Spinal cord (tissue), 9 donors: ENCODE measurements at regions not wholly inside any gene's neighbourhood (a gene's known extent, or its start where the extent isn't known, plus 50 kb on each side); places are given as distances from the start of the nearest gene placed in this dataset.

Experiments
- DNase-seq, 6 donors: peaks; one replicate each; pipeline versions ENCODE4 v3.0.0 to v3.0.0-alpha.2; 2013 to 2015; ENCODE audit warnings: low spot score in 6 of 6, low read depth in 4 of 6
- H3K27ac ChIP-seq: one replicate; pipeline ENCODE4 v1.5.1; 2013; ENCODE audit warnings: low read depth, low read length, control low read depth
- H3K27me3 ChIP-seq: one replicate; pipeline ENCODE4 v1.6.1; 2013; ENCODE audit warnings: low read length; ENCODE audit not compliant: control insufficient read depth, insufficient read depth
- H3K36me3 ChIP-seq: one replicate; pipeline ENCODE4 v1.6.1; 2013; ENCODE audit warnings: low read length; ENCODE audit not compliant: control insufficient read depth, insufficient read depth
- H3K4me1 ChIP-seq: one replicate; pipeline ENCODE4 v1.6.1; 2013; ENCODE audit warnings: low read length; ENCODE audit not compliant: control insufficient read depth, insufficient read depth
- H3K4me3 ChIP-seq: one replicate; pipeline ENCODE4 v1.5.1; 2013; ENCODE audit warnings: low read depth, low read length, control low read depth
- H3K9me3 ChIP-seq: one replicate; pipeline ENCODE4 v1.6.1; 2013; ENCODE audit warnings: low read length; ENCODE audit not compliant: control insufficient read depth, insufficient read depth
- WGBS: methylation state at CpG from one replicate; pipeline ENCODE4 v1.1.5; 2013; ENCODE audit warnings: missing lambda C conversion rate; ENCODE audit not compliant: insufficient coverage; 5-methylcytosine and 5-hydroxymethylcytosine counted together
- donor health status: healthy.

DNA sequence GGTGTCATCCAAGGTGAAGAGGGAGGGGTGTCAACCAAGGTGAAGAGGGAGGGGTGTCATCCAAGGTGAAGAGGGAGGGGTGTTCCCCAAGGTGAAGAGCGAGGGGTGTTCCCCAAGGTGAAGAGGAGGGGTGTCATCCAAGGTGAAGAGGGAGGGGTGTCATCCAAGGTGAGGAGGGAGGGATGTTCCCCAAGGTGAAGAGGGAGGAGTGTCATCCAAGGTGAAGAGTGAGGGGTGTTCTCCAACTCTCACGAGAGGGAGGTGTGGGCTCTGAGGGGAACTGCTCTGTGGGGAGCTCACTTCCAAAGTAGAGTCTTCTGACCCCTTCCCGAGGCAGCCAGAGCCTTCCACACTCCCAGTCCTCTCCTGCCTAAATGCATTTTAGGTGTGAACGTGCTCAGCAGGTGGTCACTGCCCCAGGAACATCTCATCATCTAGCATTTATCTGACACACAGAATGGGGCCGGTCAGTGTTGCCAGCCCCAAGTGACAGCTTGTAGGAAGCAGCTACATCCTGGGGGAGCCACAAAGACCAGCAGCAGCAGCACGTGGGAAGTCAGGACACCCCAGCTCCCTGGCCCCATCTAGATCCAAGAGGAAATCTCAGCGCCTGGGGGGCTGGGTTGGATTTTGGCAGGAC lies 323.8 kb downstream of the GLRX3 start:
- 78% methylated on average over 6 of the region's 7 CpGs for WGBS
- Histone ChIP-seq H3K27ac (no peak overlapping the region), H3K9me3 (no peaks in the 10 kb centered on the region), H3K27me3 (no peaks in the 10 kb centered on the region), H3K36me3 (no peaks in the 10 kb centered on the region), H3K4me1 (no peaks in the 10 kb centered on the region), H3K4me3 (no peak overlapping the region)
- no peak for DNase-seq

DNA sequence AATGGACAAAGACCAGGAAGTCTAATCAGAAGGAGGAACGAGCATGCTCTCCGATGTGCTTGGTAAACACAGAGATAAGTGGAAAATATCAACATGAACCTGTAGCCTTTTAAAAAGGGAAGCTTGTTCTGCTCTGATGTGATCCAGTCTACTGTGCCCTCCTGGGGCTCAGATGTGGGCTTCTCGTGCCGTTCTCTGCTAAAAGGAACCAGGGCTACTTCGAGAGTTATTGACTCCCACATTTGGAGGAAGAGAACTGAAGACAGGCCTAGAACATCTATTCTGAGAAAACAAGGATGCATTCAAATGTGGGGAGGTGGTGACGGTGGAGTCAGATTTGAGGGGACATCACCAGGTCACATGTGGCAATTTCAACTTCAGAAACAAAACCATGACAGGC lies 325.4 kb downstream of the GLRX3 start:
- WGBS, result 74% methylated on average over 5 of the region's 6 CpGs
- Histone ChIP-seq H3K36me3 (no peaks in the 10 kb centered on the region), H3K4me1 (no peaks in the 10 kb centered on the region), H3K9me3 (no peaks in the 10 kb centered on the region), H3K27me3 (no peaks in the 10 kb centered on the region), H3K27ac (no peak overlapping the region), H3K4me3 (no peak overlapping the region)
- no peak for DNase-seq

DNA sequence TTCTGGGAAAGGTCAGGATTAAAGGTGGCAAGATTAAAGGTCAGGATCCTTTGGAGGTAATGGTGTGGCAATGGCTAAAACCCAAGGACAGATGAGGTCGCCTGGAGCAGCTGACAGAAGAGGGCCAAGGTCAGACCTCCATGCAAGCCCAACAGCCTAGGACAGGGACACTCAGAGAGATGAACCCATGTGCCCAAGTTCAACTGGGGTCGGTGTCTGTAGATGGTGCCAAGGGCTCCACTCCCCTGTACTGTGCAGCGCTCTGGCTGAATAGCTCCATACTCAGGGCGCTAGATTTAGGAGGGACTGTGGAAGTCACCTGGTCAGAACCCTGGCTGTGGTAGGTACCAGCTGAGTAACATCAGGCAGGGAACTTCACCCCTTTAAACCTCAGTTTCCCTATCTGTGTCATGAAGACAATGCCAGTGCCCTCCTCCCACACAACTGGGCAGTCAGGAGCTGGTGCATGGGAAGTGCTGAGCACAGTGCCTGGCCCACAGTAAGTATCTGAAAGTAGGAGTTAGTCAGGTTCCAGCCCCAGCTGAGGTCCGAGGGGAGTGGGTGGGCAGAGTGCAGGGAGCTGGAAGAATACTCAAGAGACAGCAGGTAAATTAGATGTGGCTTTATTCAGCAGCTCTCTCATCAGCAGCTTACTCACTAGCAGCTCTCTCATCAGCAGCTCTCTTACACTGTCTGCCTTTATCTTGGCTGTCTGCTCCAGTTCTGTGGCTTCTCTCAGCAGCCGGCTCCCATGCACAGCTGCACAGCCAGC lies 327.1 kb downstream of the GLRX3 start:
- Histone ChIP-seq H3K4me1 (no peaks in the 10 kb centered on the region), H3K27ac (no peak overlapping the region), H3K4me3 (no peak overlapping the region), H3K27me3 (no peaks in the 10 kb centered on the region), H3K9me3 (no peaks in the 10 kb centered on the region), H3K36me3 (no peaks in the 10 kb centered on the region)
- DNase-seq, result no peak
- WGBS, result 83% methylated on average over 6 of the region's 6 CpGs

DNA sequence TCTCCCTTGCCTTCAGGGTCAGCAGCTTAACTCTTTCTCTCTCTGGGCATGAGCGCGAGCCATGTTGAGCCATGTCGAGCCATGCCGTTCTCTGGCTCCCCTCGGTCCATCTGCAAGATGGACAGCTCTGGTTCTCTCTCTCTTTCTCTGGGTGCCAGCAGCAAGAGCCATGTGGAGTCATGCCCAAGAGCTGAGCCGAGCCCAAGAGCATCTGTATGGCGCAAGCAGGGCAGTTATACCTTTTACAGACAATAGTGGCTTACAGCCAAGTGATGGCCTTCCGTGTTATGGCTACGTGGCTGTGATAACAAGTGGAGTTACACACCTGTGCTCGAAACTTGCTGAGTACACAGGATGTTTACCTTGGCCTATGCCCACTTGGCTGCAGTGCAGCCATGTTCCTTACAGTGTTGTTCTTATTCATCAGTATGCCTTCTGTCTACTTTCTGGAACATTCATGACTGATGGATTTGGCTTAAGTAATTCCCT lies 327.7 kb downstream of the GLRX3 start:
- DNase-seq, result no peak

DNA sequence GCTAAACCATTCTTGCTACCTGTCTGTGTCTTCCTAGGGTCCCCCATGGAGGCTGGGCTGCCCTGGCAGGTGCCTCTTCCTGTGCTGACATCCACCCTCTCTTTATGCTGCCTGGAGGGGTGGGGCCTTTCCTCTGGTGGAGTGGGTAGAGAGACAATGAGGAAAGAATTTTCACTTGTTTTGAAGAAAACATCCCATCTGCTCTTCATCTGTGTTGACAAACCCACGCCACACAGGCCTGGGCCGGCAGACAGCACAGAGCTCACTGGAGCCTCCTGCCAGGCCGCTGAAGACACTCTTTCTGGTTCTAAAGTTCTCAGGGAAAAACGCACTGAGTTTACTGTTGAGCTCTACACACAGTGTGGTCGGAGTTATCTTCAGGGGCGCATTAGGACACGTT lies 328.2 kb downstream of the GLRX3 start:
- Histone ChIP-seq H3K27ac (no peak overlapping the region), H3K27me3 (no peaks in the 10 kb centered on the region), H3K36me3 (no peaks in the 10 kb centered on the region), H3K9me3 (no peaks in the 10 kb centered on the region), H3K4me3 (no peak overlapping the region), H3K4me1 (no peaks in the 10 kb centered on the region)
- WGBS, result 83% methylated on average over 5 of the region's 7 CpGs
- DNase-seq, result no peak

More for the DNA sequence above, 327.7 kb downstream of the GLRX3 start:
- H3K4me3 ChIP-seq, result no peak overlapping the region
- H3K9me3 ChIP-seq, result no peaks in the 10 kb centered on the region
- no peaks in the 10 kb centered on the region for H3K36me3 ChIP-seq
- H3K4me1 ChIP-seq, result no peaks in the 10 kb centered on the region
- H3K27me3 ChIP-seq, result no peaks in the 10 kb centered on the region
- WGBS, result 84% methylated on average over 9 of the region's 10 CpGs
- H3K27ac ChIP-seq, result no peak overlapping the region

DNA sequence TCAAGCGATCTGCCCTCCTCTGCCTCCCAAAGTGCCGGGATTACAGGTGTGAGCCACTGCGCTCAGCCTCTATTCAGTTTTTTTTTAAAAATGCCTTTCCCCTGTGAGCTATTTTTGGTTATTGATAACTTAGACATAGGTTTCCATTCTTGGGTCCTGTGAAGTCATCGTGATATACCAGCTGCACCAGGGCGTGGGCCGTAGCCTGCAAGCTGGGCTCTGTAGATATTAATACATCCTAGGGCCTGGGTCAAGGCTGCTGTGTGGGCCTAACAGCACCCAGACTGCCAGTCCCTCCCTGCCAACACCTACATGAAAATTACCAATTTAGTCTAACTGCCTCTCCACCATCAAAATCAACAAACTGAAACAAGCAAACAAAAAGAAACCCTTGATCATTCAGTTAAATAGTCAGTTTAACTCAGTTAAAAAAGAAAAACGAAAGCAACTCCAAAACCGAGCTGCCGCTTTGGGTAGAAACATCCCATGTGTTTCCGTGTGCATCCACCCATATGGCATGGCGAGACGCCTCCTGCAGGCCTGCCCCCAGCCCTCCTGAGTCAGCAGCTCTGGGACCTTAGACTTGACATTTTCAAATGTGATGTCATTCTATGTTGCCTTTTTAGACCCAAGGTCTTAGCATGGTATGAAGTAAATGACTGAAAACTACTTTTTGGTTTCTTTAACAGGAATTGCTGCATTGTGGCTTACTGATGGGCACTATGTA lies 330.2 kb downstream of the GLRX3 start:
- 96% methylated on average over 8 of the region's 12 CpGs for WGBS
- DNase-seq, result no peak
- Histone ChIP-seq H3K27ac (no peak overlapping the region), H3K4me1 (peaks cover under 1% of the 10 kb centered on the region), H3K36me3 (no peaks in the 10 kb centered on the region), H3K27me3 (no peaks in the 10 kb centered on the region), H3K9me3 (no peaks in the 10 kb centered on the region), H3K4me3 (no peak overlapping the region)

DNA sequence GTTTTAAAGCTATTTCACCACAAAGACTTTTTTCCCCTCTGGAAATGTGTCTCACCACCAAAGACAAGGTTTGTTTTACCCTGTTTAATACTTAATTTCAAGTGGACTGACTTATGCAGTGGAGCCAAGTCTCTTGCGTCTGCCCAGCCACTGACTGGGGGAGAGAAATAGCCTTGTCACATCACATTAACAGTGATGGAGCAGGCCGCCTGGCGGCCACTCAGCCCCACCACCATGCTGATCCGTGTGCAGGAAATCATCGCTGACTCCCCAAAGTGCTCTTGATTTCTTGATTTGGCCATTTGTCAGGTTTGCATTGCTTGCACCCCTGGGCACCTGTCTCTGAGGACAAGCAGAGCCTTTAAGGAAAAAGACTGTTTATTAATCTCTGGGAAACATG lies 334.1 kb downstream of the GLRX3 start:
- Histone ChIP-seq H3K4me3 (no peak overlapping the region), H3K36me3 (no peaks in the 10 kb centered on the region), H3K27me3 (no peaks in the 10 kb centered on the region), H3K4me1 (peaks cover 8% of the 10 kb centered on the region), H3K27ac (no peak overlapping the region), H3K9me3 (no peaks in the 10 kb centered on the region)
- 81% methylated on average over 5 of the region's 5 CpGs for WGBS
- DNase-seq, result no peak

DNA sequence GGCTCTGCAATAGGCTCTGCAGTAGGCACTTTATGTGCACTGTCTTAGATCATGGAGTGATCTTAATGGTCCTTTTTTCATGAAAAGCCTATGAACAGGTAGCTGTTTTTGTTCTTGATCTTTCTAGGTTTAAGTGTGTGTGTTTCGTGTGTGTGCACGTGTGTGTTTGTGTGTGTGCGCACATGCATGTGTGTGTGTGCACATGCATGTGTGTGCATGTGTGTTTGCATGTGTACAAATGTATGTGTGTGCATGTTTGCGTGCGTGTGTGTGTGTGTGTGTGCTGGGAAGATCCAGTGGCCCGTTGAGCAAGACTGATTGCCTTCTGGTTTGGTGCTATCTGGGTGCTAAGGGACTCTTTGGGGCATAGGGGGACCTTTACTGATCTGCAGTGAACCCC lies 334.8 kb downstream of the GLRX3 start:
- no peak for DNase-seq
- 85% methylated on average over 6 of the region's 6 CpGs for WGBS

DNA sequence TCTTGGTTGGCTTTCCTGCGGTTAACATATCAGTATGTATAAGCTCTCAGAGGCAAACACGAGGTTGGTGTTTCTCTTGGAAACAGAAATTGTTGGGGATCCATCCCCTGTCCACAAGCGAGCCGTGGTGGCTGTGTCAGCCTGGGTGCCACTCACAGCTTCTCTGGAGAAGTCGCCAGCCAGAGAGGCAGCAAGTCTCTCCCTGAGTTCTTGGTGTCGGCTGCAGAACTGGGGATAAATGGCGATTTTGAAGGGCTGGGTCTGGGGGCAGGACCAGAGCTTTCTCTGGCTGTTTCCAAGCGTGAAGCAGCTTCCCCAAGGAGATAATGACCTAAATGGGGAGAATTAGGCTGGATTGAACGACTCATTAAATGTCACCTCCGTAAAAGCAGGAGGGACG lies 335.3 kb downstream of the GLRX3 start:
- no peak overlapping the region for H3K4me3 ChIP-seq
- DNase-seq, result no peak
- H3K4me1 ChIP-seq, result peaks cover 8% of the 10 kb centered on the region
- 43% methylated on average over 10 of the region's 11 CpGs for WGBS
- H3K27ac ChIP-seq, result no peak overlapping the region
- no peaks in the 10 kb centered on the region for H3K27me3 ChIP-seq
- H3K9me3 ChIP-seq, result no peaks in the 10 kb centered on the region
- H3K36me3 ChIP-seq, result no peaks in the 10 kb centered on the region

More for the DNA sequence above, 334.8 kb downstream of the GLRX3 start:
- no peaks in the 10 kb centered on the region for H3K9me3 ChIP-seq
- no peak overlapping the region for H3K4me3 ChIP-seq
- no peak overlapping the region for H3K27ac ChIP-seq
- no peaks in the 10 kb centered on the region for H3K27me3 ChIP-seq
- H3K36me3 ChIP-seq, result no peaks in the 10 kb centered on the region
- peaks cover 8% of the 10 kb centered on the region for H3K4me1 ChIP-seq
